Panc1 (cell line): ENCODE measurements at regions not wholly inside any gene's neighbourhood (a gene's known extent, or its start where the extent isn't known, plus 50 kb on each side); places are given as distances from the start of the nearest gene placed in this dataset.

ENCODE experiments used
- ATAC-seq: fragments of 200-7000 bp; cut with Tn5 transposase; 2 replicates; pipeline ENCODE4 v1.9.1; 2020; ENCODE audit warnings: mild to moderate bottlenecking, moderate library complexity
- BruUV-seq: library from RNA; stranded (reverse); fragments of 400-500 nt; replicated peaks from 2 replicates; lab custom pipeline; 2021; lab: Mats Ljungman, UMichigan
- CTCF ChIA-PET: fragments of 300-600 bp; sonication (Branson Sonifier 250); formaldehyde crosslinking; loops from one replicate; lab custom pipeline; 2022; ENCODE audit warnings: antibody characterized with exemption; lab: Charles Lee
- POLR2A ChIA-PET: fragments of 300-600 bp; sonication (Branson Sonifier 250); formaldehyde crosslinking; loops from one replicate; lab custom pipeline; 2022; ENCODE audit warnings: antibody characterized with exemption; lab: Charles Lee
- DNase-seq: peaks from one replicate; pipeline ENCODE4 v3.0.0-alpha.2; 2010; ENCODE audit warnings: low read depth, low spot score
- H3K27ac ChIP-seq: 2 replicates; pipeline ENCODE4 v1.5.1; 2011; ENCODE audit warnings: mild to moderate bottlenecking, low read length, inconsistent platforms
- H3K27me3 ChIP-seq: fragments of 200-500 bp; sonication (Bioruptor generic); 2 replicates; pipeline ENCODE4 v1.6.0; 2014; ENCODE audit warnings: low read length, inconsistent platforms; ENCODE audit not compliant: control insufficient read depth, insufficient read depth
- H3K36me3 ChIP-seq: fragments of 200-500 bp; sonication (Bioruptor generic); 2 replicates; pipeline ENCODE4 v1.5.1; 2014; ENCODE audit warnings: inconsistent platforms, mild to moderate bottlenecking, low read length, moderate library complexity; ENCODE audit not compliant: control insufficient read depth, insufficient read depth
- H3K4me1 ChIP-seq: 2 replicates; pipeline ENCODE4 v1.5.1; 2011; ENCODE audit warnings: inconsistent platforms, mild to moderate bottlenecking, low read length, moderate library complexity; ENCODE audit not compliant: control insufficient read depth, insufficient read depth
- H3K4me3 ChIP-seq, 2 experiments: 2 replicates each; pipeline ENCODE4 v1.5.1; 2011 to 2012; ENCODE audit warnings: low read depth in 2 of 2, low read length in 2 of 2, mild to moderate bottlenecking in 2 of 2, inconsistent platforms in 1 of 2, moderate library complexity in 1 of 2
- H3K9me3 ChIP-seq: fragments of 200-500 bp; sonication (Bioruptor generic); 2 replicates; pipeline ENCODE4 v1.5.1; 2014; ENCODE audit warnings: low read depth, mild to moderate bottlenecking, inconsistent platforms, low read length, moderate library complexity; ENCODE audit not compliant: control insufficient read depth, insufficient read depth
- CTCF ChIP-seq: fragments of 450-650 bp; IDR thresholded peaks from 2 replicates; pipeline ENCODE4 v1.5.1; 2017; ENCODE audit warnings: mild to moderate bottlenecking
- POLR2AphosphoS5 ChIP-seq: IDR thresholded peaks from 2 replicates; pipeline ENCODE4 v1.6.1; 2012; ENCODE audit warnings: mild to moderate bottlenecking, low read depth, low read length, moderate library complexity
- REST ChIP-seq, 2 experiments: IDR thresholded peaks; 2 replicates each; pipeline ENCODE4 v1.6.1; 2011 to 2012; ENCODE audit warnings: low read depth in 2 of 2, control low read depth in 1 of 2, low read length in 1 of 2, mild to moderate bottlenecking in 1 of 2, moderate library complexity in 1 of 2; ENCODE audit not compliant: insufficient read depth in 1 of 2
- SIN3A ChIP-seq: IDR thresholded peaks from 2 replicates; pipeline ENCODE4 v1.6.1; 2012; ENCODE audit warnings: low read depth, mild to moderate bottlenecking, low read length, moderate library complexity, borderline replicate concordance; ENCODE audit not compliant: insufficient read depth
- TCF7L2 ChIP-seq: IDR thresholded peaks from 2 replicates; pipeline ENCODE4 v1.6.1; 2011; ENCODE audit warnings: mild to moderate bottlenecking, low read depth, low read length, inconsistent platforms
- in situ Hi-C: cut with HindIII; loops from 2 replicates; pipeline ENCODE4 v1.10.0; 2016; ENCODE audit warnings: low sequenced_read_pairs, low pct_unique_long_range_greater_than_20kb
- intact Hi-C: fragments of 100-400 bp; cut with micrococcal nuclease; formaldehyde crosslinking; loops from one replicate; pipeline ENCODE4 v1.10.0; 2022; ENCODE audit not compliant: unreplicated experiment

- H3K9me3 ChIP-seq = no peaks in the 10 kb centered on the region
- no TSS peak for BruUV-seq
- TF ChIP-seq CTCF (no peak), REST (IDR thresholded peaks at IDR 0.05; ENCODE audit: insufficient read depth in 1 of 2, low read depth in 2 of 2, low read length in 1 of 2) (no peak), TCF7L2 (no peak), SIN3A (no peak), POLR2AphosphoS5 (no peak)
- in situ Hi-C loops (no loop called here), intact Hi-C loops (no loop called here)
- H3K4me1 ChIP-seq = no peaks in the 10 kb centered on the region
- no peak for ATAC-seq
- ChIA-PET CTCF (no interaction called here), POLR2A (no interaction called here)
- no peaks in the 10 kb centered on the region for H3K36me3 ChIP-seq
- H3K27me3 ChIP-seq = peaks cover 2% of the 10 kb centered on the region; the same call in 1 of the 2 replicates
- H3K27ac ChIP-seq = no peak overlapping the region
- DNase-seq = no peak
- H3K4me3 ChIP-seq = no peak overlapping the region
These were observed 241.4 kb downstream of the MYCN start for GRCh38 chr2:16181741-16182090.

- Histone ChIP-seq H3K4me3 (no peak overlapping the region), H3K4me1 (no peaks in the 10 kb centered on the region), H3K36me3 (no peaks in the 10 kb centered on the region), H3K27me3 (peaks cover 2% of the 10 kb centered on the region; the same call in 1 of the 2 replicates), H3K9me3 (no peaks in the 10 kb centered on the region), H3K27ac (no peak overlapping the region)
- no TSS peak for BruUV-seq
- DNase-seq (no peak), ATAC-seq (no peak)
- CTCF ChIA-PET = no interaction called here
- intact Hi-C loops (no loop called here), in situ Hi-C loops (no loop called here)
- no peak for TF ChIP-seq REST (IDR thresholded peaks at IDR 0.05; ENCODE audit: insufficient read depth in 1 of 2, low read depth in 2 of 2, low read length in 1 of 2)
- TF ChIP-seq SIN3A = no peak
- TF ChIP-seq POLR2AphosphoS5 = no peak
- no peak for TF ChIP-seq TCF7L2
- TF ChIP-seq CTCF = no peak
- POLR2A ChIA-PET = no interaction called here
These were observed 240.9 kb downstream of the MYCN start for GRCh38 chr2:16181062-16181740.
